Endothelial cell of umbilical vein (primary cell): ENCODE measurements at regions not wholly inside any gene's neighbourhood (a gene's known extent, or its start where the extent isn't known, plus 50 kb on each side); places are given as distances from the start of the nearest gene placed in this dataset.

Source experiments
- BruUV-seq: library from RNA; stranded (reverse); fragments of 400-500 nt; replicated peaks from 2 replicates; lab custom pipeline; 2021; lab: Mats Ljungman, UMichigan
- CTCF ChIA-PET: fragments of 300-600, 350-600 bp; sonication (Branson Sonifier 250); formaldehyde crosslinking; loops from one replicate; lab custom pipeline; 2021; ENCODE audit warnings: antibody characterized with exemption, inconsistent platforms; lab: Charles Lee
- POLR2A ChIA-PET: fragments of 300-600, 350-600 bp; sonication (Branson Sonifier 250); formaldehyde crosslinking; loops from one replicate; lab custom pipeline; 2021; ENCODE audit warnings: antibody characterized with exemption, inconsistent platforms; lab: Charles Lee
- DNase-seq: peaks from one replicate; pipeline ENCODE4 v3.0.0-alpha.2; 2011; ENCODE audit warnings: low read depth, low spot score
- FAIRE-seq: peaks from 2 replicates; lab custom pipeline; 2011; peaks lifted over from hg19 to GRCh38; lab: Jason Lieb, UNC
- H2AFZ ChIP-seq: 2 replicates; pipeline ENCODE4 v1.6.0; 2012; ENCODE audit warnings: low read depth, low read length, control low read depth, inconsistent platforms
- H3K27ac ChIP-seq: 2 replicates; pipeline ENCODE4 v1.5.1; 2011; ENCODE audit warnings: low read depth, mild to moderate bottlenecking, control low read depth, low read length, moderate library complexity; ENCODE audit not compliant: insufficient read depth
- H3K27me3 ChIP-seq, 2 experiments: 2 replicates each; pipeline versions ENCODE4 v1.6.0 to v1.6.1; 2011; ENCODE audit warnings: low read length in 2 of 2, mixed read lengths in 1 of 2; ENCODE audit not compliant: control insufficient read depth in 2 of 2, insufficient read depth in 2 of 2
- H3K36me3 ChIP-seq, 2 experiments: 2 replicates in 1 of 2; 3 replicates in 1 of 2; pipeline ENCODE4 v1.5.1; 2011; ENCODE audit warnings: low read length in 2 of 2, mild to moderate bottlenecking in 1 of 2, moderate library complexity in 1 of 2; ENCODE audit not compliant: control insufficient read depth in 2 of 2, insufficient read depth in 2 of 2; ENCODE audit errors: extremely low read depth in 1 of 2
- H3K4me1 ChIP-seq: 3 replicates; pipeline ENCODE4 v1.5.1; 2011; ENCODE audit warnings: mild to moderate bottlenecking, low read length; ENCODE audit not compliant: control insufficient read depth, insufficient read depth; ENCODE audit errors: extremely low read depth
- H3K4me2 ChIP-seq: 2 replicates; pipeline ENCODE4 v1.6.1; 2011; ENCODE audit warnings: low read length, control low read depth, mixed read lengths; ENCODE audit not compliant: insufficient read depth
- H3K4me3 ChIP-seq, 3 experiments: fragments of 200-600 bp in 1 of 3; sonication (generic), shearing (Covaris generic) in 1 of 3; replicated peaks in 1 of 3; 2 replicates each; pipeline ENCODE4 v1.5.1; 2011 to 2016; ENCODE audit warnings: control low read depth in 3 of 3, low read length in 3 of 3, mild to moderate bottlenecking in 2 of 3, inconsistent platforms in 1 of 3, low read depth in 1 of 3, moderate library complexity in 1 of 3; ENCODE audit not compliant: insufficient read depth in 1 of 3
- H3K79me2 ChIP-seq: 2 replicates; pipeline ENCODE4 v1.6.0; 2012; ENCODE audit warnings: low read length, inconsistent platforms; ENCODE audit not compliant: control insufficient read depth, insufficient read depth
- H3K9ac ChIP-seq: replicated peaks from 2 replicates; pipeline ENCODE3; 2011; ENCODE audit warnings: low read length, control low read depth; ENCODE audit not compliant: insufficient read depth; ENCODE audit errors: extremely low read depth
- H3K9me1 ChIP-seq: replicated peaks from 3 replicates; pipeline ENCODE4 v1.6.0; 2011; ENCODE audit warnings: mild to moderate bottlenecking, low read length; ENCODE audit not compliant: control insufficient read depth, insufficient read depth; ENCODE audit errors: extremely low read depth
- H3K9me3 ChIP-seq: replicated peaks from 2 replicates; pipeline ENCODE4 v1.5.1; 2012; ENCODE audit warnings: low read length, inconsistent platforms; ENCODE audit not compliant: control insufficient read depth, insufficient read depth
- H4K20me1 ChIP-seq: replicated peaks from 2 replicates; pipeline ENCODE3; 2011; ENCODE audit warnings: mild to moderate bottlenecking, low read length; ENCODE audit not compliant: control insufficient read depth, insufficient read depth; ENCODE audit errors: extremely low read depth
- EZH2 ChIP-seq: IDR thresholded peaks from 2 replicates; pipeline ENCODE4 v1.6.1; 2012; ENCODE audit warnings: borderline replicate concordance, low read depth, mild to moderate bottlenecking, moderate library complexity, low read length, inconsistent platforms; ENCODE audit not compliant: severe bottlenecking
- FOS ChIP-seq: IDR thresholded peaks from 2 replicates; pipeline ENCODE4 v1.6.1; 2011; ENCODE audit warnings: mild to moderate bottlenecking, low read length, moderate library complexity, borderline replicate concordance; ENCODE audit not compliant: insufficient read depth
- GATA2 ChIP-seq: IDR thresholded peaks from 2 replicates; pipeline ENCODE4 v1.7.0; 2011; ENCODE audit warnings: low read depth, mild to moderate bottlenecking, moderate library complexity, mixed read lengths, low read length; ENCODE audit not compliant: insufficient read length, insufficient read depth
- JUN ChIP-seq: IDR thresholded peaks from 2 replicates; pipeline ENCODE4 v1.6.1; 2011; ENCODE audit warnings: borderline replicate concordance, low read depth; ENCODE audit not compliant: insufficient read length, insufficient read depth
- MYC ChIP-seq: IDR thresholded peaks from one replicate; pipeline ENCODE4 v1.6.1; 2011; ENCODE audit warnings: mild to moderate bottlenecking, low read depth, low read length
- POLR2A ChIP-seq: IDR thresholded peaks from 2 replicates; pipeline ENCODE4 v1.6.1; 2012; ENCODE audit warnings: low read depth, mild to moderate bottlenecking, control low read depth, low read length
- POLR2AphosphoS5 ChIP-seq: IDR thresholded peaks from 2 replicates; pipeline ENCODE4 v1.6.1; 2012; ENCODE audit warnings: low read depth, mild to moderate bottlenecking, control low read depth, low read length, moderate library complexity; ENCODE audit not compliant: insufficient read depth
- dilution Hi-C: fragments of 300-500 bp; cut with MboI; formaldehyde crosslinking; loops from one replicate; pipeline ENCODE4 v1.15.0; 2019; ENCODE audit warnings: low sequenced_read_pairs; ENCODE audit not compliant: extremely low pct_ligation_motif_present
- intact Hi-C: fragments of 100-400 bp; cut with micrococcal nuclease; formaldehyde crosslinking; loops from one replicate; pipeline ENCODE4 v1.10.0; 2022
- TF ChIP-seq, protein P1 (sequence below), 2 donors: IDR thresholded peaks; 1 replicate in 1 of 2; 2 replicates in 1 of 2; pipeline ENCODE4 v1.5.1; 2011; ENCODE audit warnings: low read length in 2 of 2, mild to moderate bottlenecking in 2 of 2, moderate library complexity in 2 of 2, control low read depth in 1 of 2, inconsistent platforms in 1 of 2, low read depth in 1 of 2; ENCODE audit not compliant: insufficient read depth in 1 of 2; ENCODE audit errors: extremely low read depth in 1 of 2

DNA sequence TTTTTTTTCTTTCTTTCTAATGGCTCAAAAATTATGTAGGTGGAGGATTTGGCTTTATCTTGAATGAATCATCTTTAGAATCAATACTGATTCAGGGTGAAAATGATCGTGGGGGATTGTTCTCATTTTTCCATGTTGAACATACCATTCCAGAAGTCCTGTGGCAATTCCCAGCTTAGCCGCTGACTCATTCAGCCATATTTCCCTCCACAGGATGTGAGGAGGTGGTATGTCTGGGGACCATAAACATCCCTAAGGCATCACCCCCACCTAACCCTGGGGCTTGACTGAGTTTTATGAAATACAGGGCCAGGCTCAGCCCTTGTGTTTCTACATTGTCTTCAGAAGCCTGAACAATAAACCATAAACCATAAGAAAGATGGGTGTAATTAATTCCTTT is 92.7 kb upstream of the FN1 start:
- Histone ChIP-seq H3K9ac (peak overlapping the region; percentile 76), H2AFZ (peak overlapping the region; percentile 28), H4K20me1 (no peaks in the 10 kb centered on the region), H3K4me3 (no peak overlapping the region), H3K4me2 (peak overlapping the region; percentile 74), H3K4me1 (peaks cover 44% of the 10 kb centered on the region), H3K79me2 (no peaks in the 10 kb centered on the region), H3K27ac (peak overlapping the region; percentile 99), H3K9me1 (no peaks in the 10 kb centered on the region), H3K9me3 (no peaks in the 10 kb centered on the region), H3K36me3 (no peaks in the 10 kb centered on the region), H3K27me3 (no peaks in the 10 kb centered on the region)
- intact Hi-C loops (loop anchor here (1.0 to 2.0 kb wide), 8 partner anchors 68 to 392 kb away; partner anchors contain the start of gene FN1), dilution Hi-C loops (no loop called here)
- BruUV-seq = no TSS peak
- DNase-seq (peak; percentile 98), FAIRE-seq (peak; percentile 93)
- POLR2A ChIA-PET = no interaction called here
- TF ChIP-seq, protein P1, sequence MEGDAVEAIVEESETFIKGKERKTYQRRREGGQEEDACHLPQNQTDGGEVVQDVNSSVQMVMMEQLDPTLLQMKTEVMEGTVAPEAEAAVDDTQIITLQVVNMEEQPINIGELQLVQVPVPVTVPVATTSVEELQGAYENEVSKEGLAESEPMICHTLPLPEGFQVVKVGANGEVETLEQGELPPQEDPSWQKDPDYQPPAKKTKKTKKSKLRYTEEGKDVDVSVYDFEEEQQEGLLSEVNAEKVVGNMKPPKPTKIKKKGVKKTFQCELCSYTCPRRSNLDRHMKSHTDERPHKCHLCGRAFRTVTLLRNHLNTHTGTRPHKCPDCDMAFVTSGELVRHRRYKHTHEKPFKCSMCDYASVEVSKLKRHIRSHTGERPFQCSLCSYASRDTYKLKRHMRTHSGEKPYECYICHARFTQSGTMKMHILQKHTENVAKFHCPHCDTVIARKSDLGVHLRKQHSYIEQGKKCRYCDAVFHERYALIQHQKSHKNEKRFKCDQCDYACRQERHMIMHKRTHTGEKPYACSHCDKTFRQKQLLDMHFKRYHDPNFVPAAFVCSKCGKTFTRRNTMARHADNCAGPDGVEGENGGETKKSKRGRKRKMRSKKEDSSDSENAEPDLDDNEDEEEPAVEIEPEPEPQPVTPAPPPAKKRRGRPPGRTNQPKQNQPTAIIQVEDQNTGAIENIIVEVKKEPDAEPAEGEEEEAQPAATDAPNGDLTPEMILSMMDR (IDR thresholded peaks at IDR 0.05; ENCODE audit: extremely low read depth in 1 of 2, insufficient read depth in 1 of 2, low read depth in 1 of 2, low read length in 2 of 2) = no peak
- no peak for TF ChIP-seq MYC
- peak; percentile 83 for TF ChIP-seq GATA2
- peak; percentile 100 for TF ChIP-seq FOS
- peak; percentile 92 for TF ChIP-seq JUN
- TF ChIP-seq EZH2 = no peak
- TF ChIP-seq POLR2A = no peak
- peak; percentile 89 for TF ChIP-seq POLR2AphosphoS5
- CTCF ChIA-PET = interaction anchor here (1.0 to 2.0 kb wide), 4 partner anchors 12 to 403 kb away, joined by 3 to 6 read pairs (median 3); no protein-coding TSS in a partner anchor
